Muscle of leg (tissue), 3 donors: ENCODE measurements at regions not wholly inside any gene's neighbourhood (a gene's known extent, or its start where the extent isn't known, plus 50 kb on each side); places are given as distances from the start of the nearest gene placed in this dataset.

ENCODE experiments used
- DNase-seq: peaks from one replicate; pipeline ENCODE4 v3.0.0; 2013
- H3K27ac ChIP-seq: one replicate; pipeline ENCODE4 v1.5.1; 2013; ENCODE audit warnings: mild to moderate bottlenecking, low read length, control low read depth
- H3K27me3 ChIP-seq: one replicate; pipeline ENCODE4 v1.6.1; 2013; ENCODE audit warnings: low read length; ENCODE audit not compliant: control insufficient read depth, insufficient read depth
- H3K36me3 ChIP-seq: one replicate; pipeline ENCODE4 v1.6.1; 2013; ENCODE audit warnings: low read length; ENCODE audit not compliant: control insufficient read depth, insufficient read depth
- H3K4me1 ChIP-seq: one replicate; pipeline ENCODE4 v1.6.1; 2013; ENCODE audit warnings: low read length; ENCODE audit not compliant: control insufficient read depth, insufficient read depth
- H3K4me3 ChIP-seq: one replicate; pipeline ENCODE4 v1.5.1; 2013; ENCODE audit warnings: low read length, control low read depth
- H3K9me3 ChIP-seq: replicated peaks from 2 replicates; pipeline ENCODE4 v1.6.1; 2013; ENCODE audit warnings: low read depth, low read length; ENCODE audit not compliant: control insufficient read depth
- WGBS: methylation state at CpG from one replicate; pipeline ENCODE4 v1.1.5; 2013; ENCODE audit warnings: missing lambda C conversion rate; ENCODE audit not compliant: insufficient coverage; 5-methylcytosine and 5-hydroxymethylcytosine counted together

- Histone ChIP-seq H3K9me3 (no peaks in the 10 kb centered on the region), H3K27me3 (no peaks in the 10 kb centered on the region), H3K27ac (no peak overlapping the region), H3K4me1 (no peaks in the 10 kb centered on the region), H3K4me3 (no peak overlapping the region), H3K36me3 (no peaks in the 10 kb centered on the region)
- no peak for DNase-seq
Observed at GRCh38 chr13:90232291-90232690, 1115.2 kb upstream of the MIR17HG start.

- DNase-seq, result no peak
- WGBS, result 17% methylated on average over 1 of the region's 7 CpGs
- Histone ChIP-seq H3K4me1 (no peaks in the 10 kb centered on the region), H3K27ac (no peak overlapping the region), H3K9me3 (no peaks in the 10 kb centered on the region), H3K4me3 (no peak overlapping the region), H3K27me3 (no peaks in the 10 kb centered on the region), H3K36me3 (no peaks in the 10 kb centered on the region)
Observed at GRCh38 chr13:90233933-90234672, 1113.4 kb upstream of the MIR17HG start.

- Histone ChIP-seq H3K27me3 (no peaks in the 10 kb centered on the region), H3K4me1 (no peaks in the 10 kb centered on the region), H3K9me3 (no peaks in the 10 kb centered on the region)
Observed at GRCh38 chr13:90237852-90238251, 1109.6 kb upstream of the MIR17HG start.

DNA sequence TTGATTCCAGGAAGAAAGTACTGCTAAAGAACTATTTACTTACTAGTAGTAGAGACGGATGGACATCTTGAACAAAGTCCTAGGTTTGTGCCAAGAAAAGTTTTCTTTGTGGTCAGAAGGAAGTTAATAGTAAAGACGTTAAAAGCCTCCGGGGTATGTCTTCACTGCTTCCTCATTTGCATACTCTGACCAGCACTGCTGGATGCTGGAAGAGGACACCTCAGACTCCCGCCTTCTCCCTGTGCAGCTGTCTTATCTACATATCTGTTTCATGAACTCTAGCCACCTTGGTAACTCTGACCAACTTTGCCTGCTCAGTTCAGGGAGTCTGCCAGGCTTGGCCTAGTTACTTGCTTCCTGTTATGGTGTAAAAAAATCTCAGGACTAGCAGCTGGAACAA lies 1109.1 kb upstream of the MIR17HG start:
- Histone ChIP-seq H3K27ac (no peak overlapping the region), H3K36me3 (no peaks in the 10 kb centered on the region), H3K4me1 (no peaks in the 10 kb centered on the region), H3K9me3 (no peaks in the 10 kb centered on the region), H3K4me3 (no peak overlapping the region), H3K27me3 (no peaks in the 10 kb centered on the region)
- peak; percentile 17 for DNase-seq
- no CpG with 5 or more reads among the region's 4 CpGs for WGBS

More at GRCh38 chr13:90237852-90238251, 1109.6 kb upstream of the MIR17HG start:
- Histone ChIP-seq H3K27ac (no peak overlapping the region), H3K36me3 (no peaks in the 10 kb centered on the region), H3K4me3 (no peak overlapping the region)
- no peak for DNase-seq

DNA sequence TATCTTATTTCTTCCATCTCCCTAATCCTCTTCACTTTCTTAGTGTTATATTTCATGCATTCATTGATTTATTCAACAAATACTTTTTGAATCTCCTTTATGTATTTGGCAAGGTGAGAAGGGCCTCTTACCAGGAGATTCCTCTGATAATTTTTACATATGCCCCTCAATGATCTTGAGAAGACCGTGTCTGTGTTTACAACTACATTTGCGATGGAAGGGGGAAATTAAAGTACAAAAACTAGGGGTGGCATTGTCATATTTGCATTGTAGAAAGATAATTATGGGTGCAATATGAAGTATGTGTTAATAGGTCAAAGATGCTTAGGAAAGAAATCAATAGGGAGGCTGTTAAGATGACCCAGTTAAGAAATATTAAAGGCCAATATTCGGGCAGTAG lies 1108.4 kb upstream of the MIR17HG start:
- no peaks in the 10 kb centered on the region for H3K9me3 ChIP-seq
- WGBS, result 68% methylated on average over 2 of the region's 3 CpGs
- H3K27ac ChIP-seq, result no peak overlapping the region
- H3K27me3 ChIP-seq, result no peaks in the 10 kb centered on the region
- no peaks in the 10 kb centered on the region for H3K4me1 ChIP-seq
- no peak for DNase-seq
- H3K36me3 ChIP-seq, result no peaks in the 10 kb centered on the region
- H3K4me3 ChIP-seq, result no peak overlapping the region

- no peaks in the 10 kb centered on the region for H3K27me3 ChIP-seq
- DNase-seq, result no peak
- H3K27ac ChIP-seq, result no peak overlapping the region
- H3K4me3 ChIP-seq, result no peak overlapping the region
- WGBS, result 100% methylated on average over 1 of the region's 1 CpG
- no peaks in the 10 kb centered on the region for H3K4me1 ChIP-seq
- H3K9me3 ChIP-seq, result no peaks in the 10 kb centered on the region
- no peaks in the 10 kb centered on the region for H3K36me3 ChIP-seq
Observed at GRCh38 chr13:90246005-90246404, 1101.5 kb upstream of the MIR17HG start.

- Histone ChIP-seq H3K36me3 (no peaks in the 10 kb centered on the region), H3K4me1 (no peaks in the 10 kb centered on the region), H3K9me3 (no peaks in the 10 kb centered on the region), H3K27ac (no peak overlapping the region), H3K4me3 (no peak overlapping the region), H3K27me3 (no peaks in the 10 kb centered on the region)
- WGBS, result no CpG with 5 or more reads among the region's 3 CpGs
- DNase-seq, result peak; percentile 16
Observed at GRCh38 chr13:90246687-90247345, 1100.7 kb upstream of the MIR17HG start.

DNA sequence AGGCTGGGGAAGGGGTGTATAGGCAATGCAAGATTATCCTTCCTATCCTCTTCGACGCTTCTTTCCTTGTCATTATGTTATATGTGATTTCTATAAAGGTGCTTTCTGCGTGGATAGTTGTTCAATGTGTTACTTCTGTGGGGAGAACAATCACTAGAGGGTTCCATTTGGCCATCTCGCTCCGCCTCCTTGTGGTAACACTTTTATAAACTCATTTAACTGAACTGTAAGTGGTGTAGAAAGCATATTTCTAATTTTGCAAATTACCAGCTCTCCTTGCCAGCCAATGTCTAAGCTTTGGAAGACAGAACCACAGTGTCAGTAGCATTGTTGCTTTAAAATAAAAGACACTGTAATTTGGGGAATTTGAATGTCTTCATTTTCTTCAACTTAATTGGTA lies 1093.7 kb upstream of the MIR17HG start:
- WGBS, result no CpG with 5 or more reads among the region's 5 CpGs

DNA sequence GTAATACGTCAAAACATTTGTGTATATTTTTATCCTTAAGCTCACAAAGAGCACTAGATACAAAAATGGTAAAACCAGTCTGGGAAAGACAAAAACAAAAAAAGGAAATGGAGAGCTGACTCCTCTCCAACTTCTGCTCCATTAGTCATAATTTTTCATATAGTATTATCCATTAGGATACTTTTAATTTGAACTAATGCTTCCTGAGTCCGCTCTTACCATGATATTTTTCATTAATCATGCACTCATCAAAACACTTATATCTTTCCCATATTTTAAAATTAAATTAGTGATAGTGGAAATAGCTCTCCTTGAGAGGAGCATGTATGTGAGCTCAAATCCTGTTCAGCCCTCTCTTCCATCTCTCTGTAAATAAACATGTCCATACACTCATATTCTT lies 1093.0 kb upstream of the MIR17HG start:
- no peak overlapping the region for H3K4me3 ChIP-seq
- no CpG with 5 or more reads among the region's 2 CpGs for WGBS
- no peaks in the 10 kb centered on the region for H3K27me3 ChIP-seq
- no peak overlapping the region for H3K27ac ChIP-seq
- H3K4me1 ChIP-seq, result no peaks in the 10 kb centered on the region
- H3K9me3 ChIP-seq, result no peaks in the 10 kb centered on the region
- no peaks in the 10 kb centered on the region for H3K36me3 ChIP-seq
- DNase-seq, result no peak

More for the DNA sequence above, 1093.7 kb upstream of the MIR17HG start:
- DNase-seq, result no peak
- H3K9me3 ChIP-seq, result no peaks in the 10 kb centered on the region
- H3K27me3 ChIP-seq, result no peaks in the 10 kb centered on the region
- no peaks in the 10 kb centered on the region for H3K4me1 ChIP-seq
- H3K36me3 ChIP-seq, result no peaks in the 10 kb centered on the region
- H3K4me3 ChIP-seq, result no peak overlapping the region
- H3K27ac ChIP-seq, result no peak overlapping the region

DNA sequence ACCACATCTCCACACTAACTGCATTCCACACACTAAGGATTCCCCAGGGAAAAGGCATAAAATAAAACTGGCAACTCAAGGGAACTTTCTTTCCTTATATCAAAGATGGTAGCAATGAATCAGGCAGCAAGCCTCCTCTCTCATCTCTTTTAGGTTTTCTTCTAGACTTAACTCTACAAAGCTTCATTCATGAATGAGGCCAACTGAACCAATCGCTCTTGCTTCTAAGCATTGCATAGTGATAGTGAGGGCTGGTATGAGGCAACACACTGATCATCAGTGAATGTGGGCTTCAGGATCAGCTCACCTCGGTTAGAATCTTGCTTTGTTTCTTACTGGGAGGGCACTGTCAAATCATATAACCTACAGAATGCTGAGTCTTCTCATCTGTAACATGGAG lies 1090.7 kb upstream of the MIR17HG start:
- Histone ChIP-seq H3K27me3 (no peaks in the 10 kb centered on the region), H3K27ac (no peak overlapping the region), H3K9me3 (no peaks in the 10 kb centered on the region), H3K36me3 (no peaks in the 10 kb centered on the region), H3K4me3 (no peak overlapping the region), H3K4me1 (no peaks in the 10 kb centered on the region)
- no peak for DNase-seq
- WGBS, result no CpG with 5 or more reads among the region's 2 CpGs
